Stimulated activated effector memory CD8-positive, alpha-beta T cell treated with anti-CD3 and anti-CD28 coated beads, Interleukin-12 subunit alpha, Interleukin-12 subunit beta, amount 100 ng/mL, for 72 hours (primary cell): ENCODE measurements at regions not wholly inside any gene's neighbourhood (a gene's known extent, or its start where the extent isn't known, plus 50 kb on each side); places are given as distances from the start of the nearest gene placed in this dataset.

Experiments
- ATAC-seq: fragments of 150-1000 bp; cut with Tn5 transposase; 2 replicates; pipeline ENCODE4 v1.10.0; 2021
- DNase-seq, 2 donors: peaks; one replicate each; pipeline ENCODE4 v3.0.0; 2021 to 2022; ENCODE audit warnings: low spot score in 2 of 2
- H3K27ac Mint-ChIP-seq: one replicate; pipeline ENCODE4 v1.8.0; 2022; ENCODE audit warnings: mild to moderate bottlenecking, mixed read lengths
- H3K36me3 Mint-ChIP-seq: one replicate; pipeline ENCODE4 v1.8.0; 2022; ENCODE audit warnings: mild to moderate bottlenecking, mixed read lengths
- H3K4me1 Mint-ChIP-seq: one replicate; pipeline ENCODE4 v1.8.0; 2022; ENCODE audit warnings: mixed read lengths
- H3K4me3 Mint-ChIP-seq: one replicate; pipeline ENCODE4 v1.8.0; 2022; ENCODE audit warnings: mild to moderate bottlenecking, mixed read lengths
- H3K9me3 Mint-ChIP-seq: one replicate; pipeline ENCODE4 v1.8.0; 2022; ENCODE audit warnings: mixed read lengths

DNA sequence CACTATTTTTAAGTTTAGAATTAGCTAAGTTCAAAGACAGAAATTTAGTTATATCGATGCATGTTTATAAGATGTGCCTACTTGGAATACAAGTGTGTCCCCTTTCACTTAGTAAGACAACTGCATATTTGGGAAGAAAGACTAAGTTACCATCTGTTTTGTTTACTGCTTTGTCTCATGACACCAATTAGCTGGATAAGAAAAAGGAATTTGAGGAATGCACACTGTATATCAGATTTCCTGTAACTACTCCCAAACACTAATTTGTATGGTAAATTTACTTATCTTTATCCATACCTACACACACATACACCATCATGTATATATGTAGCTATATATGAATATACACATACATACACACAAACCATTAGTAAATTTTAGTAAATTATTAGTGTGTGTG, 1442.8 kb upstream of the IGFBP7 start:
- no peak overlapping the region for H3K27ac Mint-ChIP-seq
- ATAC-seq (no peak), DNase-seq (no peak)
- no peaks in the 10 kb centered on the region for H3K4me1 Mint-ChIP-seq
- no peaks in the 10 kb centered on the region for H3K36me3 Mint-ChIP-seq
- H3K4me3 Mint-ChIP-seq = no peak overlapping the region
- peaks cover 12% of the 10 kb centered on the region for H3K9me3 Mint-ChIP-seq

DNA sequence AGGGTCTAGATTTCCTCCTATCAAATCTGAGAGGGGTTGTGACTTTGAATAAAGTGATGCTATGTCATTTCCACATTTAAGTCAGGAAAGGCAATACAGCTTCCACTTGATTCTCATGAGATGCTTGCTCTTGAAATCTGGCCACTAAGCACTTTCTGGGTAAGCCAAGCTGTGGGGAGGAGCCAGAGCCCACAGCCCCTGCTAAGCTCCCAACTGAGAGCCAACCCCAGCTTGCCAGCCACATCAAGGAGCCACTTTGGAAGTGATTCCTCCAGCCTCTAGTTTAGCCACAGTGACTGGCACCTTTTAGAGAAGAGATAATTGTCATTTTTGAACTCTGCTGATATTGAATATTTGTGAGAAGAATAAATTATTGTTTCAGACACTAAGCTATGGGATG, 1441.5 kb upstream of the IGFBP7 start:
- ATAC-seq = no peak

DNA sequence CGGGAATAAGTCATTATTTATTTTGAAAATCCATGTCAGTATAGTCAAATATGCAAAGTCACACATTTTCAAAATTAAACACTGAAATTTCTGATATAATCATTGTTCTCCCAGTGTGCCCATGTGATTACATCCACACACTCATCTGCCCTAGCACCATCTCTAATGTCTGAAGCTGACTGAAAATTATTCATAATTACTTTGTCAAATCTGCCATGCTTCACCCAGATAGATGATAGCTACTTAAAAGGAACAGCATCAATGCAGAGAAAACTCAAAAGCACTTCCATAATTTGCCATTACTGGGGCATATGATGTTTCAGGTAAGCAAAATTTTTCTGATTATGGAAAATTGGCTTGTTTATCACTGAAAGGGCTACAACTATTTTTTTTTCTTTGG, 1433.3 kb upstream of the IGFBP7 start:
- no peak overlapping the region for H3K4me3 Mint-ChIP-seq
- H3K9me3 Mint-ChIP-seq = peaks cover 19% of the 10 kb centered on the region
- no peaks in the 10 kb centered on the region for H3K36me3 Mint-ChIP-seq
- no peak overlapping the region for H3K27ac Mint-ChIP-seq
- DNase-seq (no peak), ATAC-seq (no peak)
- no peaks in the 10 kb centered on the region for H3K4me1 Mint-ChIP-seq

More for the DNA sequence above, 1441.5 kb upstream of the IGFBP7 start:
- Mint-ChIP-seq H3K9me3 (peaks cover 12% of the 10 kb centered on the region), H3K36me3 (no peaks in the 10 kb centered on the region), H3K4me1 (no peaks in the 10 kb centered on the region), H3K27ac (no peak overlapping the region), H3K4me3 (no peak overlapping the region)
- DNase-seq = no peak

DNA sequence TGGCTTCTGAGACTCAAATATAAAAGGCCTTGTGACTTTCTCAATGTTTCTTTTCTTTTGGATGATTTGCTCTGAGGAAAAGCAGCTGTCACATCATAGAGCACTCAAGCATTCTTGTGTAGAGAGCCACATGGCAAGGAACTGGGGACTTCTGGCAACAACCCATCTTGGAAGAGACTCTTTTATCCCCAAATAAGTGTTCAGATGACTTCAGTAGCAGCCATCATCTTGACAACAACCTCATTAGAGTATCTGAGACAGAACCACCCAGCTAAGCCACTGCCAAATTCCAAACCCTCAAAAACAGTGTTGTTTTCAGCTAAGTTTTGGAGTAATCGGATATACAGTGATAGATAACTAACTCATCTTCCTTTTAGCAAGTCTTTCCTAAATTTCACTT, 1431.7 kb upstream of the IGFBP7 start:
- no peak for ATAC-seq
- no peaks in the 10 kb centered on the region for H3K4me1 Mint-ChIP-seq
- H3K27ac Mint-ChIP-seq = no peak overlapping the region

DNA sequence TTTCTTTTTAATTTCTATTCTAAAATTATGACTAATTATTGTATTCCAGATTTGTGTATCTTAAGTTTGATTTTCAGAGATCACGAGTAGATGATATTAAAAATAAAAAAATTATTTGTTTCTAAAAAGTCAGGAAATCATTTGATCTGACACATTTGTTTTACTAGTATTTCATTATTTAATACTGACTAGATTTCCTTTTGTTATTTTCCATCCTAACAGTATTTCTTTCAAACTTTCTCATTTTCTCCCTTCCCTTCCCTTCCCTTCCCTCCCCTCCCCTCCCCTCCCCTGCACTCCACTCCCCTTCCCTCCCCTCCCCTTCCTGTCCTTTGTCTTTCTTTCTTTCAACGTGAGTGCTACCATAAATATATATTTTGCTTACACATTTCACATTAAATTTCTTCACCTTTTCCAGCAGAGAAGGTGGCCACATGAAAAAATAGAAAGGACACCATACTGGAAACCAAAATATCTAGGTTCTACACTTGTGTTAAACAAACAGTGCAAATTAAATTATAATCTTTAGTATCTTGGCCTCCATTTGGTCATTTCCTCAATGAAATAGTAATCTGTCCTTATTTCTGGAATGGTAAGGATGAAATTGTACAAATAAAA, 1412.7 kb upstream of the IGFBP7 start:
- peaks cover 18% of the 10 kb centered on the region for H3K9me3 Mint-ChIP-seq
- no peaks in the 10 kb centered on the region for H3K36me3 Mint-ChIP-seq
- DNase-seq = no peak
- H3K4me3 Mint-ChIP-seq = no peak overlapping the region
- no peak for ATAC-seq
- H3K4me1 Mint-ChIP-seq = no peaks in the 10 kb centered on the region
- H3K27ac Mint-ChIP-seq = no peak overlapping the region

More for the DNA sequence above, 1431.7 kb upstream of the IGFBP7 start:
- no peak for DNase-seq
- peaks cover 24% of the 10 kb centered on the region for H3K9me3 Mint-ChIP-seq
- H3K36me3 Mint-ChIP-seq = no peaks in the 10 kb centered on the region
- no peak overlapping the region for H3K4me3 Mint-ChIP-seq

DNA sequence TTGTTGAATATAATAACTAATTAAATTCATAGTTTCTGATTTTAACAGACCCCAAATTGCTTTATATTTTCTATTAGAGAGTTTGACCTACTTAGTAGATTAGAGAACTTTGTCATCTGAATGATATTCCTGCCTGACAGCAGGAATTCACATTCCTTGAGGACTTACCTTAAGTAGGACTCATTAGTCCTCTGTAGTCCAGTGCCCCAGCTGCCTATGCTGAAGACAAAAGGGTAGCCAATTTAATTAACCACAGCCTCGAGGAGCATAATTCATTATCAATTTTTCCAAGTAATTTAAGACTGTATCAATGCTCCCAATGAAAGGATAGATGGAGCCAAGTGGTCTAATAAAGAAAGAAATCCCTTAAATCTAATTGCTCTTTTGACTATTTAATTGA, 1405.0 kb upstream of the IGFBP7 start:
- Mint-ChIP-seq H3K9me3 (peaks cover 12% of the 10 kb centered on the region), H3K4me3 (no peak overlapping the region)

DNA sequence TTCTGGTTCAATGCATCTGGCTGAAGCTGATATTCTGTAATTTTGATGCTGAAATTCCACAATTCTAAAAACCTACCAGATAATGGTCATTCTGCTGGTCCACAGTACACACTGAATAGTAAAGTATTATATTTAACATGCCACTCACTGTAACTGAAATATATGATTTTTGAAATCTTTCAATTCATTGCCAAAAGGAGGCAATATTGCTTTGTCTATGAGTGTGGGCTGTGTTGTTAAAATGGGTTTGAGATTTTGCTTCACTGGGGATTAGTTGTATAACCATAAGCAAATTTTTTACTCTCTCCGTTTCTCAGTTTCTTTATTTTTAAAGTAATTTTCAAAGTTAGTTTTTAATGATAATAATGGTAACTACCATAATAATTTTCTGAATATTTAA, 1404.1 kb upstream of the IGFBP7 start:
- peaks cover 10% of the 10 kb centered on the region for H3K9me3 Mint-ChIP-seq
- H3K27ac Mint-ChIP-seq = no peak overlapping the region
- DNase-seq = no peak
- H3K36me3 Mint-ChIP-seq = no peaks in the 10 kb centered on the region
- H3K4me3 Mint-ChIP-seq = no peak overlapping the region
- ATAC-seq = no peak
- H3K4me1 Mint-ChIP-seq = no peaks in the 10 kb centered on the region

More for the DNA sequence above, 1405.0 kb upstream of the IGFBP7 start:
- Mint-ChIP-seq H3K4me1 (no peaks in the 10 kb centered on the region), H3K36me3 (no peaks in the 10 kb centered on the region), H3K27ac (no peak overlapping the region)
- no peak for ATAC-seq
- DNase-seq = no peak

DNA sequence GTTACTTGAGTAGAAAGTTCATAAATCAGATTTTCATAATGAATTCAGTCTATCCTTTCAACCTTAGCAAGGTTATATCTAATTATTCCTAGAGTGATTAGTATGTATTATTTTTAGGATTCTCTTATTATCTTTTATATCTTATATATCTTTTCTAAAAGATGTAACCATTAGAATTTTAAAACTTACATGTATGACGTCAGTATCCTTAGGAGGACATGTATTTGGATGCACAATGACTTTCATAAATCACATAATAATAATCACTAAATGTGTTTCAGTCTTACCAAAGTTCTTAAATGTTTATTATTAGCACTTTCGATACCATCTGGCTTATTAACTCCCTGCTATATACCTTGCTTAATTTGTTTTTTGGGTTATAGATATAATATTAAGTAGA, 1400.5 kb upstream of the IGFBP7 start:
- no peak for ATAC-seq
- H3K4me1 Mint-ChIP-seq = no peaks in the 10 kb centered on the region
- H3K9me3 Mint-ChIP-seq = peaks cover 4% of the 10 kb centered on the region

DNA sequence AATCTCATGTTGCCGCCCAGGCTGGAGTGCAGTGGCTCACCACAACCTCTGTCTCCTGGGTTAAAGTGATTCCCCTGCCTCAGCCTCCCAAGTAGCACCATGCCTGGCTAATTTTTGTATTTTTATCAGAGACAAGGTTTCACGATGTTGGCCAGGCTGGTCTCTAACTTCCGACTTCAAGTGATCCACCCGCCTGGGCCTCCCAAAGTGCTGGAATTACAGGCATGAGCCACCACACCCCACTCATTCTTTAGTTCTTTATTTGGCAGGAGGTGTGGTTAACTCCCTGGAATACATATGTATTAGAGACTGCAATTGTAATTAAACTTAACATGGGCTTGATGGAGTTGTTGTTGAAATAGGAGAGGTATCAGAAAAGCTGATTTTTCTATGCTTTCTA, 1396.9 kb upstream of the IGFBP7 start:
- no peak for DNase-seq
- Mint-ChIP-seq H3K9me3 (peaks cover 11% of the 10 kb centered on the region), H3K36me3 (no peaks in the 10 kb centered on the region), H3K27ac (no peak overlapping the region), H3K4me3 (no peak overlapping the region), H3K4me1 (no peaks in the 10 kb centered on the region)
- ATAC-seq = no peak

More for the DNA sequence above, 1400.5 kb upstream of the IGFBP7 start:
- no peak overlapping the region for H3K27ac Mint-ChIP-seq
- no peak overlapping the region for H3K4me3 Mint-ChIP-seq
- no peaks in the 10 kb centered on the region for H3K36me3 Mint-ChIP-seq
- no peak for DNase-seq

DNA sequence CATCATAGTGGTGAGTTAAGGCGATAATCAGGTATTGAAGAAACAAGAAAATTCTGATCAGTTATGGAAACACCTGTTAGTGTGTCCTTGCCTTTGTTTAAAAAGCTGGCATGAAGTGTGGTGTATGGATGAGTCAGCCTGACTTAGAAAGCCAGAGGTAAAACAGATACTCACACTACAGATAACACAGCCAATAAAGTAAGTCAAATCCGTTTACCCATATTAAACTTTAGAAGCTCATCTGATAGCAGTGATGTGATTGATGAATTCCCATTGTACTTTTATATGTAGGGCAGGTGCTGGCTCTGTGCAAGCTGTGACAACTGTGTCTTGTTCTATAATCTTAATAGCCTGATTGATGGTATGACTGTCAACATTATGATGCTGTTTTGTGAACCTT, 1392.7 kb upstream of the IGFBP7 start:
- Mint-ChIP-seq H3K4me1 (no peaks in the 10 kb centered on the region), H3K4me3 (no peak overlapping the region), H3K27ac (no peak overlapping the region), H3K36me3 (no peaks in the 10 kb centered on the region), H3K9me3 (peaks cover 11% of the 10 kb centered on the region)
- DNase-seq (no peak), ATAC-seq (no peak)

DNA sequence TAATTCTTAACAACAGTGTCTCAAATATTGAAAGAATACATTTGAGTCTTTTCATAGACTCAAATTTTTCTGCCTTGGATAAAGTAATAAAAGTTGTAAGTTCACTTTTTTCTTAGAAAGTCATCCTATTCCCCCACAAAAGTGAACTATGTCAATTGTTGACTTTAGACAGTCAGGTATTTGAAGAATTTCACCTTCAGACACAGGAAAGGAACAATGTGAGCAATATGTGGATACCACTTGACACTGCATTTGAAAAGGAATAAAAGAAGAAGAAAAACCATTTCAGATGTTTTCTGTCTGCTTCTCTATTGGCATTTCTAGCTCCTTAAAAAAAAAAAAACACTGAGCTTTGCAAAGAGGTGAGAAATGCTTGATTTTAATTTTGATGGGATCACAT, 1389.0 kb upstream of the IGFBP7 start:
- H3K9me3 Mint-ChIP-seq = peaks cover 15% of the 10 kb centered on the region
- H3K27ac Mint-ChIP-seq = no peak overlapping the region
- H3K36me3 Mint-ChIP-seq = no peaks in the 10 kb centered on the region
- no peaks in the 10 kb centered on the region for H3K4me1 Mint-ChIP-seq
- no peak overlapping the region for H3K4me3 Mint-ChIP-seq
- no peak for DNase-seq
- ATAC-seq = no peak

DNA sequence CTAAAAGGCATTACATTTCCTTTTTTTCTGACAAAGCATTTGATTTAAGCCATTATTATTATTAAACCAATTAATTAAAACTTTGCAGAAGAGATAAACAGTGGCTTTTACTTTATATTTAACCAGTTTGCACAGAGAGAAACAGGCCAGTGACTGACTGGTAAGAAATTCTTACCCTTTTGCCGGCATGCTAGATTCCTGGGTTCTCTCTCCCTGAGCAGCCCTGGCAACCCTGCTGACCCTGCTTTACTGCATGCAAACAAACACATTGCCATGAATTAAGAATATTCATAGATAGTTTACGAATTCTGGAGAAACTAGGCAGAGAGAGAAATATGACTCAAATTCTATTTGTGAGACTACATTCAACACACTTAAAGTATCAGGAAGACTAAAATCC, 1381.4 kb upstream of the IGFBP7 start:
- Mint-ChIP-seq H3K27ac (no peak overlapping the region), H3K9me3 (peaks cover 18% of the 10 kb centered on the region), H3K4me1 (no peaks in the 10 kb centered on the region), H3K36me3 (no peaks in the 10 kb centered on the region), H3K4me3 (no peak overlapping the region)
- DNase-seq (no peak), ATAC-seq (no peak)

DNA sequence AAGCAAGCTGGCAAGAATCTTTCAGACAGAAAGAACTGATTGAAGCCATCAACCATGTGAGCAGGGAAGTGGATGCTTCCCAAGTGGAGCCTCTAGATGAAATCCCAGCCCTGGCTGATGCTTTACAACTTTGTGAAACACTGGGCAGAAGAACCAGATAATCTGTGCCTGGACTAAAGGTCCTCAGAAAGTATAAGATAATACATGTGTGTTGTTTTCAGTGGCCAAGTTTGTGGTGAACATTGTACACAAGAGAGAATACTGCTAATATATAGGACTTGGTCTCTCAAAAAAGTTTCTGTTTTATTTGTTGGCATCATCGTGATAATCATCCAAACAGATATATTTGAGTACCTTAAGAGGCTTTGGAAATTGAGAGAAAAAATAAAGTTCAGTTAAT, 1367.8 kb upstream of the IGFBP7 start:
- Mint-ChIP-seq H3K27ac (no peak overlapping the region), H3K4me1 (no peaks in the 10 kb centered on the region), H3K9me3 (peaks cover 8% of the 10 kb centered on the region), H3K4me3 (no peak overlapping the region), H3K36me3 (no peaks in the 10 kb centered on the region)
- no peak for DNase-seq
- ATAC-seq = no peak

DNA sequence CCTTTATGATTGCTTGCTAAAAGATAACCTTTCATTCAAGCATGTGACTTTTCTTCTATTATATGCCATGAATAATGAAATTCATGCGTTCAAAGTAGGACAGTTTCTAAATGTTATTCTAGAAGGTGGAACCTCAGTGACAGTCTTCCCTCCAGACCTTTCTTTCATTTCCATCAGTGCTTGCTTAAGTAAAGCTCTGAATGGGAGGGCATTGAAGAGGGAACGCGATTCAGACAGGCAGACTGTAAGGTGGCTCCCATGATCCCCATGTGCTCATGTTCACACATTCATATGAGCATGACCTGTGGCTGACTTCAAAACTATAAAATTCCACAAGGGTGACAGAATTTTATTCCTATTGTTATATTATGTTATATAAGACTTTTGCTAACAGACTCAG, 1367.3 kb upstream of the IGFBP7 start:
- Mint-ChIP-seq H3K36me3 (no peaks in the 10 kb centered on the region), H3K4me3 (no peak overlapping the region), H3K4me1 (no peaks in the 10 kb centered on the region), H3K9me3 (peaks cover 8% of the 10 kb centered on the region), H3K27ac (no peak overlapping the region)
- ATAC-seq (no peak), DNase-seq (no peak)

DNA sequence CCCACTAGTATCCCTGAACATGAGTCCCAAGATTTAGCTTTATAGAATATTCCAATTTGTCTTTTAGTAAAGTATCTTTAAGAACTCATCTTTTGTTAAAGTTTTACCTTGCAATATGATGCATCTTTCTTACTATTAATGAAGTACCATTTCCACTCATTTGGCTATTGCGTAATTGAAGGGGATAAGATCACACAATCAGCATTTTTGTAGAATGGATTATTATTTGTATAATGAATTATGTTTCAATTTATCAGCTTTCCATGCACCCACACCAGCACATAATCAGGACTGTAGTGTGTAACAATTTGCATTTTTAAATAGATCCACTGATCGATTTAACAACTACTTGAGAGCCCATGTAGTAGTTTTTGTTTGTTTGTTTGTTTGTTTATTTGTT, 1364.9 kb upstream of the IGFBP7 start:
- Mint-ChIP-seq H3K36me3 (no peaks in the 10 kb centered on the region), H3K9me3 (peaks cover 17% of the 10 kb centered on the region), H3K4me3 (no peak overlapping the region), H3K27ac (no peak overlapping the region), H3K4me1 (no peaks in the 10 kb centered on the region)
- ATAC-seq (no peak), DNase-seq (no peak)

DNA sequence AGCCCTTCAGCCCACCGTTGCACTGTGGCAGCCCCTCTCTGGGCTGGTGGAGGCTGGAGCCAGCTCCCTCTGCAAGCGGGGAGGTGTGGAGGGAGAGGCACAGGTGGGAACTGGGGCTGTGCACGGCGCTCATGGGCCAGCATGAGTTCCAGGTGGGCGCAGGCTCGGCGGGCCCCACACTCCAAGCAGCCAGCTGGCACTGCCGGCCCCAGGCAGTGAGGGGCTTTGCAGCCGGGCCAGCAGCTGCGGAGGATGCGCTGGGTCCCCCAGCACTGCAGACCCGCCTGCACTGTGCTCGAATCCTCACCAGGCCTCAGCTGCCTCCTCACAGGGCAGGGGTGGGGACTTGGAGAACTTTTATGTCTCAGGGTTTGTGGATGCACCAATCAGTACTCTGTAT, 1354.8 kb upstream of the IGFBP7 start:
- peaks cover 10% of the 10 kb centered on the region for H3K9me3 Mint-ChIP-seq
- no peaks in the 10 kb centered on the region for H3K36me3 Mint-ChIP-seq
- no peak overlapping the region for H3K27ac Mint-ChIP-seq
- no peaks in the 10 kb centered on the region for H3K4me1 Mint-ChIP-seq
- DNase-seq (no peak), ATAC-seq (no peak)
- H3K4me3 Mint-ChIP-seq = no peak overlapping the region
